T-helper 17 cell (primary cell): ENCODE measurements at regions not wholly inside any gene's neighbourhood (a gene's known extent, or its start where the extent isn't known, plus 50 kb on each side); places are given as distances from the start of the nearest gene placed in this dataset.

Experiments used
- ATAC-seq: fragments of 150-1000 bp; cut with Tn5 transposase; 2 replicates; pipeline ENCODE4 v1.10.0; 2021; ENCODE audit warnings: mild to moderate bottlenecking, moderate library complexity
- DNase-seq, 3 donors: peaks; one replicate each; pipeline versions ENCODE4 v3.0.0 to v3.0.0-alpha.2; 2020 to 2021
- H3K9me3 ChIP-seq: one replicate; pipeline ENCODE4 v1.7.0; 2013; ENCODE audit warnings: low read length, mild to moderate bottlenecking; ENCODE audit not compliant: control insufficient read depth, poor library complexity, severe bottlenecking
- H3K27ac Mint-ChIP-seq: one replicate; pipeline ENCODE4 v1.8.0; 2022; ENCODE audit warnings: mild to moderate bottlenecking, moderate library complexity, mixed read lengths
- H3K27me3 Mint-ChIP-seq: one replicate; pipeline ENCODE4 v1.8.0; 2022; ENCODE audit warnings: mixed read lengths
- H3K36me3 Mint-ChIP-seq: one replicate; pipeline ENCODE4 v1.8.0; 2022; ENCODE audit warnings: low read depth, mixed read lengths
- H3K4me1 Mint-ChIP-seq: one replicate; pipeline ENCODE4 v1.8.0; 2022; ENCODE audit warnings: mild to moderate bottlenecking, mixed read lengths
- H3K4me3 Mint-ChIP-seq: one replicate; pipeline ENCODE4 v1.8.0; 2022; ENCODE audit warnings: mild to moderate bottlenecking, moderate library complexity, mixed read lengths

- no peak overlapping the region for H3K4me3 Mint-ChIP-seq
- H3K36me3 Mint-ChIP-seq: no peaks in the 10 kb centered on the region
- DNase-seq (no peak), ATAC-seq (no peak)
- no peaks in the 10 kb centered on the region for H3K9me3 ChIP-seq
- no peak overlapping the region for H3K27ac Mint-ChIP-seq
- no peaks in the 10 kb centered on the region for H3K27me3 Mint-ChIP-seq
- peaks cover 17% of the 10 kb centered on the region for H3K4me1 Mint-ChIP-seq
Measured at GRCh38 chr14:97779140-97779539, 982.0 kb downstream of the VRK1 start.

GRCh38 chr14:97780804-97781203 is 983.6 kb downstream of the VRK1 start:
- Mint-ChIP-seq H3K27ac (no peak overlapping the region), H3K36me3 (no peaks in the 10 kb centered on the region), H3K4me1 (peaks cover 17% of the 10 kb centered on the region), H3K27me3 (no peaks in the 10 kb centered on the region), H3K4me3 (no peak overlapping the region)
- no peaks in the 10 kb centered on the region for H3K9me3 ChIP-seq
- no peak for ATAC-seq
- DNase-seq: no peak

GRCh38 chr14:97781961-97782360 is 984.8 kb downstream of the VRK1 start:
- no peak overlapping the region for H3K27ac Mint-ChIP-seq
- no peaks in the 10 kb centered on the region for H3K36me3 Mint-ChIP-seq
- H3K4me3 Mint-ChIP-seq: no peak overlapping the region
- no peaks in the 10 kb centered on the region for H3K9me3 ChIP-seq
- peaks cover 13% of the 10 kb centered on the region for H3K4me1 Mint-ChIP-seq
- no peak for DNase-seq
- no peaks in the 10 kb centered on the region for H3K27me3 Mint-ChIP-seq
- no peak for ATAC-seq

- H3K27ac Mint-ChIP-seq: no peak overlapping the region
- H3K27me3 Mint-ChIP-seq: no peaks in the 10 kb centered on the region
- H3K4me3 Mint-ChIP-seq: no peak overlapping the region
Measured at GRCh38 chr14:97782871-97783414, 985.8 kb downstream of the VRK1 start.

GRCh38 chr14:97785495-97785894 is 988.3 kb downstream of the VRK1 start:
- Mint-ChIP-seq H3K4me3 (no peak overlapping the region), H3K27ac (no peak overlapping the region), H3K36me3 (no peaks in the 10 kb centered on the region), H3K4me1 (peaks cover 3% of the 10 kb centered on the region), H3K27me3 (no peaks in the 10 kb centered on the region)
- no peak for DNase-seq
- ATAC-seq: no peak
- no peaks in the 10 kb centered on the region for H3K9me3 ChIP-seq

More at GRCh38 chr14:97782871-97783414, 985.8 kb downstream of the VRK1 start:
- H3K36me3 Mint-ChIP-seq: no peaks in the 10 kb centered on the region
- ATAC-seq (no peak), DNase-seq (no peak)
- peaks cover 3% of the 10 kb centered on the region for H3K4me1 Mint-ChIP-seq
- H3K9me3 ChIP-seq: no peaks in the 10 kb centered on the region

- H3K9me3 ChIP-seq: no peaks in the 10 kb centered on the region
- no peaks in the 10 kb centered on the region for H3K36me3 Mint-ChIP-seq
- H3K27me3 Mint-ChIP-seq: no peaks in the 10 kb centered on the region
- no peak overlapping the region for H3K27ac Mint-ChIP-seq
- ATAC-seq: no peak
- H3K4me3 Mint-ChIP-seq: no peak overlapping the region
- no peak for DNase-seq
- H3K4me1 Mint-ChIP-seq: peaks cover 3% of the 10 kb centered on the region
Measured at GRCh38 chr14:97788364-97788763, 991.2 kb downstream of the VRK1 start.

GRCh38 chr14:97788846-97789526 is 991.8 kb downstream of the VRK1 start:
- no peaks in the 10 kb centered on the region for H3K9me3 ChIP-seq
- Mint-ChIP-seq H3K27ac (no peak overlapping the region), H3K27me3 (no peaks in the 10 kb centered on the region), H3K4me3 (no peak overlapping the region), H3K36me3 (no peaks in the 10 kb centered on the region), H3K4me1 (peaks cover 3% of the 10 kb centered on the region)
- DNase-seq: no peak
- ATAC-seq: no peak

GRCh38 chr14:97791072-97791471 is 993.9 kb downstream of the VRK1 start:
- Mint-ChIP-seq H3K27ac (no peak overlapping the region), H3K36me3 (no peaks in the 10 kb centered on the region)

GRCh38 chr14:97791906-97792305 is 994.7 kb downstream of the VRK1 start:
- Mint-ChIP-seq H3K27me3 (no peaks in the 10 kb centered on the region), H3K4me3 (no peak overlapping the region)

More at GRCh38 chr14:97791072-97791471, 993.9 kb downstream of the VRK1 start:
- Mint-ChIP-seq H3K4me3 (no peak overlapping the region), H3K27me3 (no peaks in the 10 kb centered on the region), H3K4me1 (peaks cover 3% of the 10 kb centered on the region)
- DNase-seq: no peak
- no peaks in the 10 kb centered on the region for H3K9me3 ChIP-seq
- ATAC-seq: no peak

GRCh38 chr14:97796511-97796910 is 999.3 kb downstream of the VRK1 start:
- no peak for ATAC-seq
- Mint-ChIP-seq H3K36me3 (no peaks in the 10 kb centered on the region), H3K27ac (no peak overlapping the region)

More at GRCh38 chr14:97791906-97792305, 994.7 kb downstream of the VRK1 start:
- ATAC-seq (no peak), DNase-seq (no peak)
- H3K4me1 Mint-ChIP-seq: no peaks in the 10 kb centered on the region
- H3K36me3 Mint-ChIP-seq: no peaks in the 10 kb centered on the region
- H3K27ac Mint-ChIP-seq: no peak overlapping the region
- H3K9me3 ChIP-seq: no peaks in the 10 kb centered on the region

GRCh38 chr14:97798176-97798575 is 1001.0 kb downstream of the VRK1 start:
- Mint-ChIP-seq H3K4me3 (no peak overlapping the region), H3K27me3 (no peaks in the 10 kb centered on the region), H3K4me1 (no peaks in the 10 kb centered on the region), H3K36me3 (no peaks in the 10 kb centered on the region), H3K27ac (no peak overlapping the region)
- no peaks in the 10 kb centered on the region for H3K9me3 ChIP-seq
- DNase-seq: no peak
- no peak for ATAC-seq

More at GRCh38 chr14:97796511-97796910, 999.3 kb downstream of the VRK1 start:
- H3K9me3 ChIP-seq: no peaks in the 10 kb centered on the region
- no peaks in the 10 kb centered on the region for H3K27me3 Mint-ChIP-seq
- no peak overlapping the region for H3K4me3 Mint-ChIP-seq
- no peaks in the 10 kb centered on the region for H3K4me1 Mint-ChIP-seq
- no peak for DNase-seq

GRCh38 chr14:97802430-97803373 is 1005.5 kb downstream of the VRK1 start:
- ATAC-seq: no peak
- Mint-ChIP-seq H3K27me3 (no peaks in the 10 kb centered on the region), H3K27ac (no peak overlapping the region), H3K4me1 (peaks cover 3% of the 10 kb centered on the region), H3K36me3 (no peaks in the 10 kb centered on the region), H3K4me3 (no peak overlapping the region)
- no peak for DNase-seq
- no peaks in the 10 kb centered on the region for H3K9me3 ChIP-seq

GRCh38 chr14:97804056-97804455 is 1006.9 kb downstream of the VRK1 start:
- DNase-seq (no peak), ATAC-seq (no peak)
- Mint-ChIP-seq H3K4me1 (peaks cover 3% of the 10 kb centered on the region), H3K27me3 (no peaks in the 10 kb centered on the region), H3K27ac (no peak overlapping the region), H3K36me3 (no peaks in the 10 kb centered on the region), H3K4me3 (no peak overlapping the region)
- no peaks in the 10 kb centered on the region for H3K9me3 ChIP-seq
